BJ (cell line): ENCODE measurements at regions not wholly inside any gene's neighbourhood (a gene's known extent, or its start where the extent isn't known, plus 50 kb on each side); places are given as distances from the start of the nearest gene placed in this dataset.

Experiments used
- CTCF ChIA-PET: fragments of 350-600 bp; formaldehyde crosslinking; extraction: SDS; loops from one replicate; lab custom pipeline; 2021; ENCODE audit warnings: antibody characterized with exemption, inconsistent platforms; lab: Yijun Ruan, JAX
- POLR2A ChIA-PET: fragments of 300-600 bp; sonication (Branson Sonifier 250); formaldehyde crosslinking; extraction: SDS; loops from one replicate; lab custom pipeline; 2021; ENCODE audit warnings: antibody characterized with exemption; lab: Charles Lee
- DNase-seq: peaks from one replicate; pipeline ENCODE4 v3.0.0-alpha.2; 2011; ENCODE audit warnings: low read depth
- H3K27me3 ChIP-seq: 2 replicates; pipeline ENCODE4 v1.6.0; 2011; ENCODE audit warnings: low read length; ENCODE audit not compliant: control insufficient read depth, insufficient read depth
- H3K36me3 ChIP-seq: 2 replicates; pipeline ENCODE4 v1.5.1; 2011; ENCODE audit warnings: low read length; ENCODE audit not compliant: control insufficient read depth, insufficient read depth
- H3K4me3 ChIP-seq: 2 replicates; pipeline ENCODE4 v1.5.1; 2011; ENCODE audit warnings: low read depth, mild to moderate bottlenecking, control low read depth, low read length
- CTCF ChIP-seq: IDR thresholded peaks from 2 replicates; pipeline ENCODE4 v1.5.1; 2011; ENCODE audit warnings: low read depth, mild to moderate bottlenecking, control low read depth, inconsistent platforms, low read length, moderate library complexity; ENCODE audit not compliant: insufficient read depth

GRCh38 chr13:65843314-65843731, 1386.8 kb downstream of the PCDH9 start:
- CTCF ChIA-PET, result no interaction called here
- POLR2A ChIA-PET, result no interaction called here
- DNase-seq, result no peak
- no peaks in the 10 kb centered on the region for H3K36me3 ChIP-seq
- TF ChIP-seq CTCF, result no peak
- no peaks in the 10 kb centered on the region for H3K27me3 ChIP-seq
- H3K4me3 ChIP-seq, result no peak overlapping the region

- ChIA-PET CTCF (no interaction called here), POLR2A (no interaction called here)
- no peak for TF ChIP-seq CTCF
- Histone ChIP-seq H3K27me3 (no peaks in the 10 kb centered on the region), H3K36me3 (no peaks in the 10 kb centered on the region), H3K4me3 (no peak overlapping the region)
- no peak for DNase-seq
Measured at GRCh38 chr13:65841156-65841555, 1389.0 kb downstream of the PCDH9 start.

- no peak overlapping the region for H3K4me3 ChIP-seq
- ChIA-PET CTCF (no interaction called here), POLR2A (no interaction called here)
- no peak for TF ChIP-seq CTCF
- H3K27me3 ChIP-seq, result no peaks in the 10 kb centered on the region
- no peaks in the 10 kb centered on the region for H3K36me3 ChIP-seq
- DNase-seq, result no peak
Measured at GRCh38 chr13:65836066-65836465, 1394.1 kb downstream of the PCDH9 start.

- TF ChIP-seq CTCF, result no peak
- no peak for DNase-seq
- POLR2A ChIA-PET, result no interaction called here
- Histone ChIP-seq H3K36me3 (no peaks in the 10 kb centered on the region), H3K27me3 (no peaks in the 10 kb centered on the region), H3K4me3 (no peak overlapping the region)
- CTCF ChIA-PET, result no interaction called here
Measured at GRCh38 chr13:65834897-65835296, 1395.2 kb downstream of the PCDH9 start.

- H3K27me3 ChIP-seq, result no peaks in the 10 kb centered on the region
- no peaks in the 10 kb centered on the region for H3K36me3 ChIP-seq
- TF ChIP-seq CTCF, result no peak
- no peak for DNase-seq
- CTCF ChIA-PET, result no interaction called here
- no peak overlapping the region for H3K4me3 ChIP-seq
- POLR2A ChIA-PET, result no interaction called here
Measured at GRCh38 chr13:65830411-65831205, 1399.5 kb downstream of the PCDH9 start.
